ENCODE measurements at regions not wholly inside any gene's neighbourhood (a gene's known extent, or its start where the extent isn't known, plus 50 kb on each side); places are given as distances from the start of the nearest gene placed in this dataset.
"Not testable (repeated sequence)": the region's sequence is repeated elsewhere in the genome, so short reads cannot be mapped to it uniquely, and the experiment has no call there.

GRCh38 chr21:22189278-22189677, 1191.1 kb downstream of the NCAM2 start:
- H3K4me3 Mint-ChIP-seq = no peak overlapping the region
- no peak overlapping the region for H3K27ac Mint-ChIP-seq
- ATAC-seq (replicated peaks) = no peak
- peaks cover 16% of the 10 kb centered on the region for H3K9me3 Mint-ChIP-seq
- H3K4me1 Mint-ChIP-seq = no peaks in the 10 kb centered on the region
- no peaks in the 10 kb centered on the region for H3K36me3 Mint-ChIP-seq (ENCODE audit: low read depth)
- H3K27me3 Mint-ChIP-seq = no peaks in the 10 kb centered on the region

- H3K27me3 Mint-ChIP-seq = no peaks in the 10 kb centered on the region
These were observed 1193.4 kb downstream of the NCAM2 start for GRCh38 chr21:22191581-22191980.

GRCh38 chr21:22192766-22193165, 1194.6 kb downstream of the NCAM2 start:
- Mint-ChIP-seq H3K36me3 (ENCODE audit: low read depth) (no peaks in the 10 kb centered on the region), H3K9me3 (peaks cover 16% of the 10 kb centered on the region), H3K4me1 (no peaks in the 10 kb centered on the region), H3K27ac (no peak overlapping the region), H3K27me3 (no peaks in the 10 kb centered on the region), H3K4me3 (no peak overlapping the region)
- ATAC-seq (replicated peaks) = no peak

More at GRCh38 chr21:22191581-22191980, 1193.4 kb downstream of the NCAM2 start:
- Mint-ChIP-seq H3K4me1 (no peaks in the 10 kb centered on the region), H3K36me3 (ENCODE audit: low read depth) (no peaks in the 10 kb centered on the region), H3K4me3 (no peak overlapping the region), H3K27ac (no peak overlapping the region), H3K9me3 (peaks cover 16% of the 10 kb centered on the region)
- no peak for ATAC-seq (replicated peaks)

- H3K27me3 Mint-ChIP-seq; H3K27ac Mint-ChIP-seq; ATAC-seq (replicated peaks); H3K4me3 Mint-ChIP-seq; H3K36me3 Mint-ChIP-seq (ENCODE audit: low read depth); H3K4me1 Mint-ChIP-seq: not testable (repeated sequence)
- peaks cover 16% of the 10 kb centered on the region for H3K9me3 Mint-ChIP-seq
These were observed 1196.8 kb downstream of the NCAM2 start for GRCh38 chr21:22194986-22195385.

GRCh38 chr21:22200378-22201092, 1202.3 kb downstream of the NCAM2 start:
- Mint-ChIP-seq H3K9me3 (peaks cover 8% of the 10 kb centered on the region), H3K36me3 (ENCODE audit: low read depth) (no peaks in the 10 kb centered on the region), H3K27me3 (no peaks in the 10 kb centered on the region), H3K4me3 (no peak overlapping the region), H3K4me1 (no peaks in the 10 kb centered on the region), H3K27ac (no peak overlapping the region)
- ATAC-seq (replicated peaks) = no peak

- Mint-ChIP-seq H3K27me3 (no peaks in the 10 kb centered on the region), H3K4me3 (no peak overlapping the region), H3K4me1 (no peaks in the 10 kb centered on the region), H3K9me3 (peaks cover 8% of the 10 kb centered on the region), H3K36me3 (ENCODE audit: low read depth) (no peaks in the 10 kb centered on the region), H3K27ac (no peak overlapping the region)
- ATAC-seq (replicated peaks) = no peak
These were observed 1202.9 kb downstream of the NCAM2 start for GRCh38 chr21:22201126-22201525.

GRCh38 chr21:22201669-22202068, 1203.5 kb downstream of the NCAM2 start:
- Mint-ChIP-seq H3K36me3 (ENCODE audit: low read depth) (no peaks in the 10 kb centered on the region), H3K4me3 (no peak overlapping the region), H3K27ac (no peak overlapping the region), H3K9me3 (peaks cover 8% of the 10 kb centered on the region), H3K4me1 (no peaks in the 10 kb centered on the region), H3K27me3 (no peaks in the 10 kb centered on the region)
- no peak for ATAC-seq (replicated peaks)

- Mint-ChIP-seq H3K4me3 (no peak overlapping the region), H3K27me3 (no peaks in the 10 kb centered on the region), H3K9me3 (peaks cover 4% of the 10 kb centered on the region), H3K4me1 (no peaks in the 10 kb centered on the region), H3K36me3 (ENCODE audit: low read depth) (no peaks in the 10 kb centered on the region), H3K27ac (no peak overlapping the region)
- no peak for ATAC-seq (replicated peaks)
These were observed 1211.1 kb downstream of the NCAM2 start for GRCh38 chr21:22209304-22209700.

GRCh38 chr21:22211943-22212342, 1213.7 kb downstream of the NCAM2 start:
- H3K4me3 Mint-ChIP-seq = no peak overlapping the region

GRCh38 chr21:22223385-22223784, 1225.2 kb downstream of the NCAM2 start:
- H3K27me3 Mint-ChIP-seq = no peaks in the 10 kb centered on the region
- no peaks in the 10 kb centered on the region for H3K4me1 Mint-ChIP-seq
- H3K27ac Mint-ChIP-seq = no peak overlapping the region
- peak; percentile 45 for ATAC-seq (replicated peaks)
- no peaks in the 10 kb centered on the region for H3K9me3 Mint-ChIP-seq
- no peak overlapping the region for H3K4me3 Mint-ChIP-seq
- no peaks in the 10 kb centered on the region for H3K36me3 Mint-ChIP-seq (ENCODE audit: low read depth)

More at GRCh38 chr21:22211943-22212342, 1213.7 kb downstream of the NCAM2 start:
- Mint-ChIP-seq H3K4me1 (no peaks in the 10 kb centered on the region), H3K27me3 (no peaks in the 10 kb centered on the region), H3K36me3 (ENCODE audit: low read depth) (no peaks in the 10 kb centered on the region), H3K9me3 (peaks cover 3% of the 10 kb centered on the region), H3K27ac (no peak overlapping the region)
- ATAC-seq (replicated peaks) = no peak

GRCh38 chr21:22224261-22224660, 1226.1 kb downstream of the NCAM2 start:
- ATAC-seq (replicated peaks) = no peak
- no peak overlapping the region for H3K4me3 Mint-ChIP-seq
- H3K27me3 Mint-ChIP-seq = no peaks in the 10 kb centered on the region
- H3K27ac Mint-ChIP-seq = no peak overlapping the region
- no peaks in the 10 kb centered on the region for H3K9me3 Mint-ChIP-seq
- H3K36me3 Mint-ChIP-seq (ENCODE audit: low read depth) = no peaks in the 10 kb centered on the region
- no peaks in the 10 kb centered on the region for H3K4me1 Mint-ChIP-seq

- Mint-ChIP-seq H3K27me3 (no peaks in the 10 kb centered on the region), H3K27ac (no peak overlapping the region), H3K9me3 (no peaks in the 10 kb centered on the region), H3K4me3 (no peak overlapping the region), H3K4me1 (no peaks in the 10 kb centered on the region), H3K36me3 (ENCODE audit: low read depth) (no peaks in the 10 kb centered on the region)
- ATAC-seq (replicated peaks) = no peak
These were observed 1227.1 kb downstream of the NCAM2 start for GRCh38 chr21:22225299-22225698.

- ATAC-seq (replicated peaks) = no peak
- Mint-ChIP-seq H3K9me3 (peaks cover 7% of the 10 kb centered on the region), H3K4me3 (no peak overlapping the region), H3K36me3 (ENCODE audit: low read depth) (no peaks in the 10 kb centered on the region), H3K27me3 (no peaks in the 10 kb centered on the region), H3K4me1 (no peaks in the 10 kb centered on the region), H3K27ac (no peak overlapping the region)
These were observed 1232.8 kb downstream of the NCAM2 start for GRCh38 chr21:22231013-22231412.

- no peak overlapping the region for H3K4me3 Mint-ChIP-seq
These were observed 1237.8 kb downstream of the NCAM2 start for GRCh38 chr21:22235866-22236590.

GRCh38 chr21:22244516-22244915, 1246.3 kb downstream of the NCAM2 start:
- H3K27ac Mint-ChIP-seq = no peak overlapping the region
- ATAC-seq (replicated peaks) = no peak
- H3K36me3 Mint-ChIP-seq (ENCODE audit: low read depth) = no peaks in the 10 kb centered on the region
- no peaks in the 10 kb centered on the region for H3K27me3 Mint-ChIP-seq
- peaks cover 8% of the 10 kb centered on the region for H3K9me3 Mint-ChIP-seq
- no peaks in the 10 kb centered on the region for H3K4me1 Mint-ChIP-seq
- H3K4me3 Mint-ChIP-seq = no peak overlapping the region

More at GRCh38 chr21:22235866-22236590, 1237.8 kb downstream of the NCAM2 start:
- Mint-ChIP-seq H3K36me3 (ENCODE audit: low read depth) (no peaks in the 10 kb centered on the region), H3K9me3 (peaks cover 20% of the 10 kb centered on the region), H3K27ac (no peak overlapping the region), H3K4me1 (no peaks in the 10 kb centered on the region), H3K27me3 (no peaks in the 10 kb centered on the region)
- ATAC-seq (replicated peaks) = no peak

Data from activated T-helper 17 cell treated with anti-CD3 and anti-CD28 coated beads, Interleukin-2, amount 50 U/mL, for 72 hours (primary cell).